Erythroblast (primary cell): ENCODE measurements at regions not wholly inside any gene's neighbourhood (a gene's known extent, or its start where the extent isn't known, plus 50 kb on each side); places are given as distances from the start of the nearest gene placed in this dataset.

ENCODE experiments used
- GATA1 ChIP-seq: IDR thresholded peaks from 2 replicates; pipeline ENCODE4 v1.6.1; 2011; ENCODE audit warnings: low read depth, mild to moderate bottlenecking, control low read depth, low read length, moderate library complexity
- POLR2A ChIP-seq: IDR thresholded peaks from 2 replicates; pipeline ENCODE4 v1.6.1; 2011; ENCODE audit warnings: mild to moderate bottlenecking, low read length

- no peak for TF ChIP-seq POLR2A
- no peak for TF ChIP-seq GATA1
Observed at GRCh38 chr6:120407696-120408095, 926.6 kb downstream of the TBC1D32 start.
